Stimulated activated effector memory CD8-positive, alpha-beta T cell treated with anti-CD3 and anti-CD28 coated beads, Interleukin-12 subunit alpha, Interleukin-12 subunit beta, amount 100 ng/mL, for 72 hours (primary cell): ENCODE measurements at regions not wholly inside any gene's neighbourhood (a gene's known extent, or its start where the extent isn't known, plus 50 kb on each side); places are given as distances from the start of the nearest gene placed in this dataset.

Experiments used
- ATAC-seq: fragments of 150-1000 bp; cut with Tn5 transposase; 2 replicates; pipeline ENCODE4 v1.10.0; 2021
- DNase-seq, 2 donors: peaks; one replicate each; pipeline ENCODE4 v3.0.0; 2021 to 2022; ENCODE audit warnings: low spot score in 2 of 2
- H3K27ac Mint-ChIP-seq: one replicate; pipeline ENCODE4 v1.8.0; 2022; ENCODE audit warnings: mild to moderate bottlenecking, mixed read lengths
- H3K36me3 Mint-ChIP-seq: one replicate; pipeline ENCODE4 v1.8.0; 2022; ENCODE audit warnings: mild to moderate bottlenecking, mixed read lengths
- H3K4me1 Mint-ChIP-seq: one replicate; pipeline ENCODE4 v1.8.0; 2022; ENCODE audit warnings: mixed read lengths
- H3K4me3 Mint-ChIP-seq: one replicate; pipeline ENCODE4 v1.8.0; 2022; ENCODE audit warnings: mild to moderate bottlenecking, mixed read lengths
- H3K9me3 Mint-ChIP-seq: one replicate; pipeline ENCODE4 v1.8.0; 2022; ENCODE audit warnings: mixed read lengths

DNA sequence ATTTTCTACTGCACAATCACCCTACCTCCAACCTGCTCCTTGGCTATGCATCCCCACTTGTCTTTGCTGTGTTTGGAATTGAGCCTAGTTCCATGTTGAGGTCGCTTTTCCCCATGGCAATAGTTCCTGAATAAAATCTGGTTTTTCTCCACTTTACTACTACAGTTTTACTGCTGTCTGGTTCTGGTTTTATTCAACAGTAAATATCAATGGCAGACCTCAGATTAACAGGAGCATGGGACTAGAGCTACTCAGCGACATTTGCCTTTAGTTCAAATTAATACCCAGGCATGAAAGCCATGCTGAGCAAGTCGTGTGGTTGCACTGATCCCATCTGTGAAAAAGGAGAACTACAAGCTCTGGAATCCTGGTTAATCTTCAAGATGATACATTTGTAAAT lies 460.3 kb downstream of the GRXCR1 start:
- DNase-seq (no peak), ATAC-seq (no peak)
- H3K4me3 Mint-ChIP-seq: no peak overlapping the region
- no peaks in the 10 kb centered on the region for H3K36me3 Mint-ChIP-seq
- H3K27ac Mint-ChIP-seq: no peak overlapping the region
- H3K9me3 Mint-ChIP-seq: peaks cover 12% of the 10 kb centered on the region
- H3K4me1 Mint-ChIP-seq: no peaks in the 10 kb centered on the region

DNA sequence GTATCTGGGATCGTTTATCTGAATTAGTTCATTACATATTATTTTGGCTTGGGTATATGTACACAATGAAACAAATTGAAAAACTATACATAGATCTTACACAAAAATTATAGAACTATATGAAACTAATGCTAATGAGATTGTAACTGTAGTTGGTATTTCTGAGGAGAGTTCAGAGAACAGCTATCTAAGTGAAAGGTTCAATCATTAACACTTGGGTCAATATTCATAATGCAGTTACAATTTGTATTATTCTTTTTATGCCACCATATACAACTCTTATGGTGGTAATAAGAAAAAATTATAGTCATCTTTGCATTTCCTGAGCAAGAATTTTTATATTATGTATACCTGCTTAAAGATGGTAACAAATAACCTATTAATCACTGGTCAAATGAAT lies 461.0 kb downstream of the GRXCR1 start:
- no peak for DNase-seq
- no peaks in the 10 kb centered on the region for H3K4me1 Mint-ChIP-seq
- H3K4me3 Mint-ChIP-seq: no peak overlapping the region
- H3K27ac Mint-ChIP-seq: no peak overlapping the region
- H3K9me3 Mint-ChIP-seq: peaks cover 9% of the 10 kb centered on the region
- no peaks in the 10 kb centered on the region for H3K36me3 Mint-ChIP-seq
- ATAC-seq: no peak

GRCh38 chr4:43356786-43357185 lies 464.3 kb downstream of the GRXCR1 start:
- H3K9me3 Mint-ChIP-seq: peaks cover 6% of the 10 kb centered on the region
- H3K4me3 Mint-ChIP-seq: no peak overlapping the region
- H3K27ac Mint-ChIP-seq: no peak overlapping the region
- no peaks in the 10 kb centered on the region for H3K36me3 Mint-ChIP-seq
- no peak for DNase-seq
- no peaks in the 10 kb centered on the region for H3K4me1 Mint-ChIP-seq
- no peak for ATAC-seq

DNA sequence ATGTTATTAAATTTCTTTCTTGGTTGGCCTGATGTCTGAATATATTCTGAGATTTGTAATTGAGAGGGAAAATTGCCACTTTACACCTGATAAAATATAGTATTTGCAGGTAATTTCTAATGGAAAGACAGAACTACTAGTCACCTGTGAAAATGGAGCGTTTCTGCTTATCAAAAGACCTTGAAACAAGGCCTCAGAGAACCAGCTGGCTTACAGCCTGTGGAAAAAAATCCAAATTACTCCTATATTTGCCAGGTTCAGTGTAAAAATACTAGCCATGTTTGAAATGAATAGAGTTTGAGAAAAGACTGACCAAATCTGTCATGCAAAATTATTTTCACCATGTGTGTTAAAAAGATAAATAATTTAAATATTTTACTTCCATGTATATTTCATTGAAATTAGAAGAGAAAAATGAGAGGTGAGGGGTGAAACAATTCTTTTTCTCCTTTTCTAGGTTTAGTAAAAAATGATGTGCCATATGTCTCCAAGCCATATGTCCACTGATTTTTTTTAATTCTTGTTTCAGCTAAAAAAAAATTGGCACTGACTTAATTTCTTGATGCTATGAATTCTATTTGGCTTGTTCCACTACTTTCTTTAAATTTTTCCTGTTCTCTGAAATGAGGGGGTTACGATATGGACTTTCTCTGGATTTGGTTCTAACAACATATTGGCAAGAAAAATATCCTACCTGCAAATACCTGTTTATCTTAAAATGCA lies 464.9 kb downstream of the GRXCR1 start:
- Mint-ChIP-seq H3K36me3 (no peaks in the 10 kb centered on the region), H3K27ac (no peak overlapping the region), H3K4me3 (no peak overlapping the region), H3K9me3 (peaks cover 6% of the 10 kb centered on the region), H3K4me1 (no peaks in the 10 kb centered on the region)
- DNase-seq: no peak
- no peak for ATAC-seq

- Mint-ChIP-seq H3K36me3 (no peaks in the 10 kb centered on the region), H3K4me1 (no peaks in the 10 kb centered on the region), H3K9me3 (peaks cover 4% of the 10 kb centered on the region), H3K27ac (no peak overlapping the region), H3K4me3 (no peak overlapping the region)
- ATAC-seq: no peak
- DNase-seq: no peak
Observed at GRCh38 chr4:43360296-43360695, 467.8 kb downstream of the GRXCR1 start.

GRCh38 chr4:43362875-43363636 lies 470.5 kb downstream of the GRXCR1 start:
- DNase-seq (no peak), ATAC-seq (no peak)
- no peak overlapping the region for H3K27ac Mint-ChIP-seq
- no peaks in the 10 kb centered on the region for H3K4me1 Mint-ChIP-seq
- H3K4me3 Mint-ChIP-seq: no peak overlapping the region
- no peaks in the 10 kb centered on the region for H3K36me3 Mint-ChIP-seq
- peaks cover 5% of the 10 kb centered on the region for H3K9me3 Mint-ChIP-seq

DNA sequence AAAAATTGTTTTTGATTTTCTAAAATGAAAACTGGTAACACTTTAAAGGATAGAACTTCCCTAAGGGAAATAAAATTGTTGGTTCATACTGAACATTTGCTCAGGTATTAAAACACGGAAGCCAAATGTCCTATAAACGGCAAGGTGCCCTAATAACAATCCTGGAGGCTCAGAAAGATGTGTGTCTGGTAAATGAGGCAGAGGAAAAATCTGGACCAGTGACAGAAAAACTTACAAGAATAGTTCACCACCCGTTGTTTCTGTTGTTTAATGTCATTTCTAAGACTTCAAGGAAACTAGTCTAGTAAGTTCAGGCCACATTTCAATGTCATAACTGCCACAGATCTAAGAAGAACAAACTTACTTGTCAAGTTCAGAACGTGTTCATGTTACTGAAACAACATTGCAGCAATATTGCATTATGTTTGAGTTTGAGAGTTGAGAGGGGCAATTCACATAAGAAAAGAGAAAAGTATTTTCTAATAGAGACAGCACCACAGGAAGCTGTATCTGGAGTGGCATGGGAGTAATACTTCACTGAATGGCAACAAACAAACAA lies 476.6 kb downstream of the GRXCR1 start:
- Mint-ChIP-seq H3K4me1 (no peaks in the 10 kb centered on the region), H3K27ac (no peak overlapping the region), H3K36me3 (no peaks in the 10 kb centered on the region), H3K9me3 (peaks cover 11% of the 10 kb centered on the region), H3K4me3 (no peak overlapping the region)
- DNase-seq: no peak
- no peak for ATAC-seq

DNA sequence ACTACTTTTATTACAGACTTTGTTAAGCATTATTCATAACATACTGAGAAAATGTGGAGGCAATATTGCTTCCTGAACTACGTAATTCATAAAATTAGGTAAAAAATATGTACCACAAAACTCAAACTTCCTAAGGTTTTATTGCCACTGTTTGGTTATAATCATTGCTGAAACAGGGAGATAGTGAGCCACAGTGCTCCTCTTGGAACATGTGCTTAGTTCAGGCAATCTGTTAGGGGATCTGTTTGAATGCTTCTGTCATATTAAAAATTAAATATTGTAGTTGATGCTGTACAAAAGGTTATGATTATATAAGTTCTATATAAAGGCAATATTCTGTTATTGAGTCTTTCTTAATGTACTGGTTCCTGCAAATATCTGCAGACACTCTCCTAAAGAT lies 480.7 kb downstream of the GRXCR1 start:
- Mint-ChIP-seq H3K9me3 (peaks cover 18% of the 10 kb centered on the region), H3K27ac (no peak overlapping the region), H3K4me3 (no peak overlapping the region), H3K36me3 (no peaks in the 10 kb centered on the region), H3K4me1 (no peaks in the 10 kb centered on the region)
- no peak for DNase-seq
- ATAC-seq: no peak

GRCh38 chr4:43374216-43374751 lies 481.8 kb downstream of the GRXCR1 start:
- no peak for DNase-seq
- no peaks in the 10 kb centered on the region for H3K36me3 Mint-ChIP-seq
- H3K4me1 Mint-ChIP-seq: no peaks in the 10 kb centered on the region
- no peak for ATAC-seq
- H3K4me3 Mint-ChIP-seq: no peak overlapping the region
- H3K27ac Mint-ChIP-seq: no peak overlapping the region
- H3K9me3 Mint-ChIP-seq: peaks cover 18% of the 10 kb centered on the region

DNA sequence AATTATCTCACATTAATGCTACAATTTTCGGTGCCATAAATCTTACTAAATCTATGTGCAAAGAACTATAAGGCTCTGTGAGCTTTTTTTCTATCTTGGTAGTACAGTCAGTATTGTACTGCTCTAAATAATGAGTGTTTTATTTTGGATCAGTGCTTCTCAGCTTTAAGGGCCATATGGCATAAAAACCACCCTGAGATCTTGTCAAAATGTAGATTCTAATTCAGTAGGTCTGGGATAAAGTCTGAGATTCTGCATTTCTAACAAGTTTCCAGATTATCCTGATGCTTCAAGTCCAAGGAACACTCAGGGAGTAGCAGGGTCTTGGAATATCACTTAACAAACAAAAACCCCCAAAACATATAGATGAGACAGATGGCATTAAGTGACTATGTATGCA lies 486.5 kb downstream of the GRXCR1 start:
- Mint-ChIP-seq H3K36me3 (no peaks in the 10 kb centered on the region), H3K4me1 (no peaks in the 10 kb centered on the region), H3K9me3 (peaks cover 24% of the 10 kb centered on the region), H3K4me3 (no peak overlapping the region), H3K27ac (no peak overlapping the region)
- DNase-seq (no peak), ATAC-seq (no peak)

DNA sequence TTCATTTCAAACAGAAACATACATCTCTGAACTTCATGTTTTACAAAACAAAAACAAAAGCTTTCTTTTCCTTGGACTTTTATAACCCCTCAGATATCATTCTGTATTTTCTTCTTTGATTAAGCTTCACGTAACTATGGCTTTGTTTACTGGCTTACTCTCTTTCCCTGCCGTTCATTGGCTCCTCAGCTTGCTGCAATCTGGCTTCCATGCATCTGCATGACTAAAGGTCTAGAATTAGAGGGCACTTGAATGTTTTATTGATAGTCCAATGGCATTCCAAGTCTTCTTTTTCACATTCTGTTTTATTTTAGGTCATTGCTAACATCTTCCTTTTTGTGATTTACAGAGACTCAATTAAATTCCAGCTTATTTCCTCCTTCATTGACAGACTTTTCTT lies 487.6 kb downstream of the GRXCR1 start:
- Mint-ChIP-seq H3K27ac (no peak overlapping the region), H3K36me3 (no peaks in the 10 kb centered on the region), H3K9me3 (peaks cover 20% of the 10 kb centered on the region), H3K4me3 (no peak overlapping the region), H3K4me1 (no peaks in the 10 kb centered on the region)
- ATAC-seq: no peak
- no peak for DNase-seq

DNA sequence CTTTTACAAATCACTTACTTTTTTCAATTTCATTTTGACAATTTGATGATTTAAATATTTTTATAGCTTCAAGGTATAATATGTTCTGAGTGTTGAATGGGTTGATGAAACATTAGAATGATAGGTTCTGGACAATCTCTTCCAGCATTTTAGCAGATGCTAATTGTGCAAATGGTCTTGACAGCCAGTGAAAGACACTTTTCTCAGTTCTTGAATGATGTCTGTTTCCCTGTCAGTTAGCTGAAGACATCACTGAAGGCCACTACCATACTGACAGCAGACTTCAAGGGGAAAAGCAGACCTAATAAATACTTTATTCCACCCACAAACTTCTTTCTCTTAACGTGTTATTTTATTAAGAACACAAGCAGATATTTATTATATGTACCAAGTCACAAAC lies 498.6 kb downstream of the GRXCR1 start:
- no peak for ATAC-seq
- no peak overlapping the region for H3K4me3 Mint-ChIP-seq
- no peak for DNase-seq
- H3K36me3 Mint-ChIP-seq: no peaks in the 10 kb centered on the region
- no peak overlapping the region for H3K27ac Mint-ChIP-seq
- no peaks in the 10 kb centered on the region for H3K4me1 Mint-ChIP-seq
- peaks cover 10% of the 10 kb centered on the region for H3K9me3 Mint-ChIP-seq

DNA sequence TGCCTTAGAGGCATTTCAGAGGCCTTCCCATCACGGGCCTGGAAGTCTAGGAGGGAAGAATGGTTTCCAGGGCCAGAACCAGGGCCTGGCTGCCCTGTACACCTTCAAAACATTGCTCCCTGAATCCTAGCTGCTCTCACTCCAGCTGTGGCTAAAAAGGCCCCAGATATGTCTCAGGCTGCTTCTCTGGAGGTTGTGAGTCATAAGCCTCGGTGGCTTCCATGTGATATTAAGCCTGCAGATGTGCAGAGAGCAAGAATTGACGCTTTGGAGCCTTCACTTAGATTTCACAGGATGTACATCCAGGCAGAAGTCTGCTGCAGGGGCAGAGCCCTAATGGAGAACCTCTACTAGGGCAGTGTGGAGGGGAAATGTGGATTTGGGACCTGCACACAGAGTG lies 502.5 kb downstream of the GRXCR1 start:
- Mint-ChIP-seq H3K4me3 (no peak overlapping the region), H3K4me1 (no peaks in the 10 kb centered on the region), H3K9me3 (peaks cover 27% of the 10 kb centered on the region), H3K27ac (no peak overlapping the region), H3K36me3 (no peaks in the 10 kb centered on the region)
- no peak for DNase-seq
- no peak for ATAC-seq

GRCh38 chr4:43399726-43400125 lies 507.2 kb downstream of the GRXCR1 start:
- Mint-ChIP-seq H3K4me1 (no peaks in the 10 kb centered on the region), H3K27ac (no peak overlapping the region), H3K36me3 (no peaks in the 10 kb centered on the region), H3K9me3 (peaks cover 27% of the 10 kb centered on the region), H3K4me3 (no peak overlapping the region)
- ATAC-seq: no peak
- DNase-seq: no peak

DNA sequence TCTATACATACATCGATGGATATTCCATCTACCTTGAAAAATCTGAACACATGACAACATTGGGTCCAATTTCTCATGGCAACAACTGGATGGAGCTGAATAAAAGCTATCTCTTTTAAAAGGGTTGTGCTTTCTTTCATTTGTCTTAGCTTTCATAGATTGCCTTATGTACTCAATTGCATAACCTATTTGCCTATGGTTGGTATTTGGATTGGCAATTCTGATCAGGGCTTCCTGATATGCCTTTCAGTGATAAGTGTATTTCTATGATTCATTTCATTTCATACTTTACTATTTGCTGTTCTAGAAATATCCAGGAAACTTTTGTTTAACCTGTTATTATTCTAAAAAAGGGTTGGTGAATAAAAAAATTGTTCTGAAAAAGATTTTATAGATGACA lies 509.9 kb downstream of the GRXCR1 start:
- Mint-ChIP-seq H3K4me1 (no peaks in the 10 kb centered on the region), H3K4me3 (no peak overlapping the region), H3K36me3 (no peaks in the 10 kb centered on the region), H3K9me3 (peaks cover 22% of the 10 kb centered on the region), H3K27ac (no peak overlapping the region)
- ATAC-seq (no peak), DNase-seq (no peak)

DNA sequence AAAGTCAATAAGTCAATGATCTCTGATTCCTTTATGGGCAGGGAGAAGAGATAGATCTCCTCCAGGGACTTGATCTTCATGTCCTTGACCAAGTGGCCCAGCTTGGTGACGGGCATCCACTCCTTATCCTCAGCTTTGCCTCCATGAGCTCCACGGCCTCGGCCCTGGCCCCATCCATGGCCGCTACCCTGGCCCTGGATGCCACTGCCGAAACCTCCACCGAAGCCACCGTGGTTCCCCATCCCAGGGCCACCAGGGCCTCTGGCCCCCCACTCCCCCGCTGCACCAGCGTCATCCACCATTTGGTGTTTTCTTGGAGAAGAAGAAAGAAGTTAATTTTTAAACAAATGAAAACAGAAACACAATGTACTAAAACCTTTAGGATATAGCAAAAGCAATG lies 518.1 kb downstream of the GRXCR1 start:
- no peak overlapping the region for H3K4me3 Mint-ChIP-seq
- H3K9me3 Mint-ChIP-seq: peaks cover 7% of the 10 kb centered on the region
- no peaks in the 10 kb centered on the region for H3K4me1 Mint-ChIP-seq
- ATAC-seq (no peak), DNase-seq (no peak)
- H3K27ac Mint-ChIP-seq: no peak overlapping the region
- no peaks in the 10 kb centered on the region for H3K36me3 Mint-ChIP-seq
